Stimulated activated CD4-positive, alpha-beta T cell treated with anti-CD3 and anti-CD28 coated beads, Interleukin-4, amount 100 ng/mL, for 24 hours (primary cell): ENCODE measurements at regions not wholly inside any gene's neighbourhood (a gene's known extent, or its start where the extent isn't known, plus 50 kb on each side); places are given as distances from the start of the nearest gene placed in this dataset.
"Not testable (repeated sequence)": the region's sequence is repeated elsewhere in the genome, so short reads cannot be mapped to it uniquely, and the experiment has no call there.

Experiments
- DNase-seq: peaks from one replicate; pipeline ENCODE4 v3.0.0-alpha.2; 2020

DNA sequence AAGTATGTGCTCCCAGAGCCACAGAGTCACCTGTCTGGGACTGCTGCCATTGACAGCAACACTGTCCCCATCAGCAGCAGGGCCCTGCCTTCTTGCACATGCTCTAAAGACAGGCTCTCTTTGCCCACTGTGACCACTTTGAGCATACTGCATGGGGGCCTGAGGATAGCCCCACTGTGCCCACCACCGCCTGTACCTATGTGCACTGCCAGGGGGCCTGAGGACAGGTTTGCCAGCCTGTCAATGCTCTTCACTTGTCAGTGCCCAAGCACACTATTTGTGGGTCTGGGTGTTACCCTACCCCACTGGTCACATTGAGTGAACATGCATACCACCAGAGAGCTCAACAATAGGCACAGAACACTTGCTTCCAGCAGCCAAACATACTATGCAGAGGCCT is 1137.0 kb upstream of the FANCL start:
- no peak for DNase-seq

DNA sequence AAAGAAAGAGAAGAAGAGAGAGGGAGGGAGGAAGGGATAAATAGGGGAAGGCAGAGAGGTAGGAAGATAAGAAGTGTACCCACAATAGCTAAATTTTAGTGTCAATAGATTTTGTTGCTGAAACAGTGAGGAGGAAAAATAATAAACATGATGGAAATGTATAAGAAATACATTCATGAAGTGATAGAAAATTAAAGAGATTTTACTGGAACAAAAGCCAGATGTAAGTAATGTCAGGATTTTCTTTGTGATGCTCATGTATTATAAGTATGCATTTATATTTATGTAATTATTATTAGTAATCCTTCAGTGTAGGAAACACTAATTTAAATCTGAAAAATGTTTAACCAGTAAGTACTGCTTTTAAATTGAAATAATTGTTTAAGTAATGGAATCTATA is 1125.2 kb upstream of the FANCL start:
- DNase-seq, result no peak

DNA sequence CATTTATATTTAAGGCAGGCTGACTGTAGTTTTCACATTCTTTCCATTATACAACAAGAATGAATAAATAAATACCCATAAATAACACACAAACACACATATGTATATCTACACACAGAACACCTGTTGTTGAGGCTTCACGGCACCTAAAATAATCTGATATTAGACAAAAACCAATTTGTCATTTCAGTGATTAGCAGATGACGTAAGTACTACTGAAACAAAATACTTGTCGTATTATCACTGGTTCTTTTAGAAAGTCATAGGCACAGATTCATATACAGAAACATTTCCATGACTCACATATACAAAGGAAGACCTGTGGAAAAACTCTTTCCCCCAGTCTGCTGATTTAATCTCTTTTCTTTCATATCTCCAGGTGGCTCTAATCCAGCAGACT is 1113.4 kb upstream of the FANCL start:
- no peak for DNase-seq

DNA sequence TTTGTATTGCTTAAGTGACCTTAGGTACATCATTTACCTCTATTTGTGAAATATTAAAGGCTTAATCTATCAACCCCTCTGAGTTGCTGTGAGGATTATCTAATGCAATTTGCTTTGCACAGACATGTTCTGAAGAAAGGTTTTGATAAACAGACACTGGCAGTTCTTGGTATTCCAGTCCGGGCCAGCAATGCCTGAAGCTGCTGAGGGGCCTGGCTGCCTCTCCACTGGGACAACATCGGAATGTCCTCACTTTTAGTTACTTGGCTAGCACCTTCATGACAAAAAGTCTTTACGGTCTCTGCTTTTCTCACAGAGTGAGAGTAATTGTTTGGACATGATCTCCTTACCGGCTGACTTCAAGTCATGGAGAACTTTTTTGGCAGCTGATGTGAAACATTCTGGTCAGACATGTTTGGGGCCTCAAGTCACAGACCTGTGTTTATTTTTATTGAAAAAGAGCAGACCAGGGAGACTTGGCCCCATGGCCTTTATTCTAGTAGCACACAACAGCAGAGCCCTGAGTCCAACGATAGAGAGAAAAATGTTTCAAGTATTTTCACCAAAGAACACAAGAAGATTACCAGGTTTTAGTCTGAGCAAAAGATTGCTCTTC is 1112.3 kb upstream of the FANCL start:
- DNase-seq, result no peak

DNA sequence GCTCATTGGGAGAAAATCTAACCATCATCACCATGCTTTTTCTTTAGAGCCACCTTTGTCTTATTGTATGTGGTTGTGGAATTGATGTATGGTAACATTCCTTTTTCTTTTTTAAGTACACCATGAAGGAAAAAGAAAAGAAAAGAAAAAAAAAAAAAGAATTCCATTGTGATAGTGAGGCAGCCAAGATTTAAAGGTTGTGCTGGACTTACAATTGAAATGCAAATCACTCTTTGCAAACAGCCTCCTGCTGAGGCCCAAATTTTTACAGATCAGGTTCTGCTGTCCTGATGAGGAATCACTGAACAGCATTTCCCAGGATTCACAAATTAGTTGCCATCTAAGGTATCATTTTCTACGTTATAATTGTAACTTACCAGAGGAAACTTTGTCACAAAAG is 1101.0 kb upstream of the FANCL start:
- DNase-seq, result no peak

DNA sequence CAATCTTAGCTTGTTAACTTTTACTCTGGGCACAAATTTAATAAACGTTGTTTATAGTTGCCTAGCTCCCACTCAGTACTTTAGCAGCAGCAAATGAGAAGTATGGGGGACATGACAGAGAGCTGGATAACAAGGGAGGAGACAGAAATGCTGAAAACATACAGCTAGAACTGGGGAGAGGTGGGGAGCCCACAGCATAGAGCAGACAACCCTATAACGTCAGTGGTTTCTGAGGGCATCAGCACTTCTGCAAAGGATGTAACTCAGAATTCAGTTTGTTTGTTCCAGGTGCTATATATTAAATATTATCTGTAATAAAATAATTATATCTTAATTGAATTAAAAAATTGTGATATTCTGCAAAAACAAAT is 1098.7 kb upstream of the FANCL start:
- DNase-seq, result no peak

DNA sequence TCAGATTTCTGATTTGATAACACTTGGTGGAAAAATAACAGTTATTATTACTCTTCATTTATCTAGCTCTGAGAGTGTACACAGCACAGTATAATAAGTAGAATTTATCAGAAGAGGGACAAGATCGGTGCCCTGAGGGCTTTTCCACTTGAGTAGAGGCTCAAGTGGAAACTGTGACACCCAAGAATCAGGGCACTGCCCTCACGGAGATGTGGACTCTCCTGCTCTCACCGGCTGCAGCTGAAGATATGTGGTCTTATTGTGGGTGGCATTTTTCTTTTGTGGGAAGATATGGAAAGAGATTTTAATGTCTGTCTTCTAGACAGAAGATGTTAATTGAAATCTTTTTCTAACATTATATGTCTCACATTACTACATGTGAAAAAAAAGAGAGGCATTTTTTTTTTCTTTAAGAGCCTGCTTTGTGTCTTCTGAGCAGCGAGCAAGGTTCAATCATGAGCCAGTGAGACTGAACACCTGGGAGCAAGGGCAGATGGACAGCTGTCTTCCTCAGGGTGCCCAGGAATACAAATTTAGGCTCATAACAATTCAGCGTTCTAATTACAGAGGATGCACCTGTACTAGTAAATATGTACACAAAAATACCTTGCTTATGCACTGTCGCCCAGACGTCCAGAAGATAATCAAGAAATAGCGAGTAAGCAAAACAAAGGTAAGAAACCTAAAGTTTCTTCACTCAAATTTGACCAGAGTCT is 1098.2 kb upstream of the FANCL start:
- DNase-seq, result no peak

DNA sequence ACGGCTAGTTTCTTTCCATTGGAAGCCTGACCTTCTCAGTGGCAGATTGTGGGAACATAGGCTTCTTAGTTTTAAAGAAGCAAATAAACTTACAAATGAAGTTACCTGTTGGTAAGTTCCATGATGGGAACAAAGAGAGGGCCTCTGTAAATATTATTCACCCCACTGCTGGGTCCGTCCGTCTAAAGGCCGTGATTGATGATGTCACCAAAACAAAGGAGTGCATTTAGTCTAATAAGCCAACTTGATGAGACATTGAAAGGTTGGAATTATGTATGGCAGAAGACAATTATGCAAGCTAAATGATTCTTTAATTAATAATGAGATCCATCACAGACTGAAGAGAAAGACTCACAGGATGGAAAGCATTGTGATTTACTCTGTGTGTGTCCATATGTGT is 1091.9 kb upstream of the FANCL start:
- no peak for DNase-seq

DNA sequence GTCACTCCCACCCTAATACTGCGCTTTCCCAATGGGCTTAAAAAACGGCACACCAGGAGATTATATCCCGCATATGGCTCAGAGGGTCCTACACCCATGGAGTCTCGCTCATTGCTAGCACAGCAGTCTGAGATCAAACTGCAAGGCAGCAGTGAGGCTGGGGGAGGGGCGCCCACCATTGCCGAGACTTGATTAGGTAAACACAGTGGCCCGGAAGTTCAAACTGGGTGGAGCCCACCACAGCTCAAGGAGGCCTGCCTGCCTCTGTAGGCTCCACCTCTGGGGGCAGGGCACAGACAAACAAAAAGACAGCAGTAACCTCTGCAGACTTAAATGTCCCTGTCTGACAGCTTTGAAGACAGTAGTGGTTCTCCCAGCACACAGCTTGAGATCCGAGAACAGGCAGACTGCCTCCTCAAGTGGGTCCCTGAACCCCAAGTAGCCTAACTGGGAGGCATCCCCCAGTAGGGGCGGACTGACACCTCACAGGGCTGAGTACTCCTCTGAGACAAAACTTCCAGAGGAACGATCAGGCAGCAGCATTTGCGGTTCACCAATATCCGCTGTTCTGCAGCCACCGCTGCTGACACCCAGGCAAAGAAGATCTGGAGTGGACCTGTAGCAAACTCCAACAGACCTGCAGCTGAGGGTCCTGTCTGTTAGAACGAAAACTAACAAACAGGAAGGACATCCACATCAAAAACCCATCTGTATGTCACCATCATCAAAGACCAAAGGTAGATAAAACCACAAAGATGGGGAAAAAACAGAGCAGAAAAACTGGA is 1085.6 kb upstream of the FANCL start:
- DNase-seq, result not testable (repeated sequence)

DNA sequence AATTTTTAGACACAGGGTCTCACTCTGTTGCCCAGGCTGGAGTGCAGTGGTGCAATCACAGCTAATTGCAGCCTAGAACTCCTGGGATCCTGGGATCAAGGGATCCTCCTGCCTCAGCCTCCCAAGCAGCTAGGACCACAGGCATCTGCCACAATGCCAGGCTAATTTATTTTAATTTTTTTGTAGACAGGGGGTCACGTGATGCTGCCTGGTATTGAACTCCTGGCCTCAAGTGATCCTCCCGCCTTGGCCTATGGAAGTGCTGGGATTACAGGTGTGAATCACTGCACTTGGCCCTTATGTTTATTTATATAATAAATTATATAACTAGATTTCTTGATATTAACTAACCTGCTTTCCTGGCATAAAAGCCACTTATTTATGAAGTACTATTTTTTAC is 1081.7 kb upstream of the FANCL start:
- no peak for DNase-seq

DNA sequence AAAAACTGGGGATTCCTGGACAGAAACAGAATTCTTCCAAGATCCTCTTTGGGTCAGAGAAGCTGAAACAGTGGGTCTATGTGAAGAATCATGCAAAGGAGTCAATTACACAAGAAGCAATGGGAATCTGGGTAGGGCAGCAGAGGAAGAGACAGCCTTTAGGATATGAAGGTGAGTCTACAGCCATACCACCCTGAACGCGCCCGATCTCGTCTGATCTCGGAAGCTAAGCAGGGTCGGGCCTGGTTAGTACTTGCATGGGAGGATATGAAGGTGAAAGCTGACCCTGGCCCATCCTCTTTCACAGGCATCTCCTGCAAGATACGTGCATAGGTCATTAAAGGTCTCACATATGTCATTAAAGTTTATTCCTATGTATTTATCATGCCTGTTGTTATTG is 1080.9 kb upstream of the FANCL start:
- DNase-seq, result no peak

DNA sequence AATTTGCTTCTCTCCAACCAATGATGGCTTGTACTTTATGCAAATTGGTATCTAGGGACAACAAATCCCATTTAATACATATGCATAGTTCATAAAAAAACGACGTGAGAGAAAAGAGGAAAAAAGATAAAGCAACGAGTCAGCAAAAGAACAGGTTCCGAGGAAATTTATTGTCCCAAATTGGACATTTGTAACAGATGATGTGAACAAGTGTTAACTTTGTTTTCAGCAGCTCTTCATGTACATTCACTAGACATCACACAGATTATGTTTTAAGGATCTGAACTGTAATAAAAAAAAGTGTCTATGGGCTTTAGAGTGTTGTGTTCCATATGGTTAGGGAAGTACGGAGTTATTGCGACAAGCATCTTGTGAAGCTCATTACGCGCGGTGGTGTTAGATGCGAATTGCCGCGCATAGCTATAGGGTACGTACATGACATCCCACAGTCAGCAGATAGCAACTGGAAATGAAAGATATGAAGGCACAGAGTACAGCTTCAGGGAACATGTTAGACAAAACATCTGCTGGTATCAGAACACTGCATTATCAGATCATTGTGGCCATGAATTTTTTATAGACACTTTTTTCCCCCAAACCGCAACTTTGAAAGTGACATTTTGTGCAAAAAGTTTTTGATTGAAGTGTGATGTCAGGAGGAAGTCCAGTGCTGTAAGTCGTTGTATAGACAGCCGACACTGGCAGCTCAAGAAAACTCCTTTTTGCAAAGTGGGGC is 1073.1 kb upstream of the FANCL start:
- DNase-seq, result no peak

DNA sequence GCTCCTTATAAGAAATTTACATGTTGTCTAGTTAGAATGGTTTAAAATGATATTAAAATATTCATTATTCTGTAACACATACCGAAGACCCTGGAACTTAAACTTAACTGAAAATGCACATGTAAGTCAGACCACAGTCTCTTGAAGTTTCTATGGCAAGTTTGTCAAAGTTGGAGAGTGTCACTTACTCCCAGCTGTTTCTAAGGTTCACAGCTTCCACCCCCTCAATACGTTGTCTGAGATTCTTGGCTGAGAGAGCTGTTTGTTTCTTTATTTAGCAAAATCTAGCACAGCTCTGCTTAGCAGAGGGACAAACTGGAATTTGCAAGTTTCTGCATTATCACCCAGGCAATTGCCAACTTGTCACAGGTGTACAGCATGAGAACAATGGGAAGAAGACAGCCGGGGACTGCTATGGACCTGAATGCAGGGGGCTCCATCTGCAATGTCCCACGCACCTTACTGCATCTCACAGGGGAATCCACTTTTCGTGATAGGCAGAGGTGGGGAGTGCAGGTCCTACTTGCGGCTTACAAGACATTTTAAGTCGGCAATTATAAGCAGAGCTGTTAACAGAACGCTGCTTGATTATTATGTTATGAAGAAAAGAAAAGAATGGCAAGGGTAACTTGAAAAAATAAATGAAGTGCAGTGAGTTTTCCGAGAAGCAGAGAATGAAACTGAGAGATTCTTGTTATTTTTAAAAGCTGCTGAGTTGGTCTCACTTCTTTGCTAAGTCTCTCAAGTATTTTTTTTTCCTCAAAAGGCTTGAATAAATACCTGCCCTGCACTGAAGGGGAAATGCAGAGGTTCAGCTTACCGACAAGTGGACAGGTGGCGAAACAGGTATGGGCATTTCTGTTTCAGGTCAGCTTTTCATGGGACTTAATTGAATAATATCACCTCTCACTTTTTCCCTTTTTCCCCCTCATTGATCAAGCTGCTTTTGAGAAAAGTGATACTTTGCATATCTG is 1072.1 kb upstream of the FANCL start:
- no peak for DNase-seq

DNA sequence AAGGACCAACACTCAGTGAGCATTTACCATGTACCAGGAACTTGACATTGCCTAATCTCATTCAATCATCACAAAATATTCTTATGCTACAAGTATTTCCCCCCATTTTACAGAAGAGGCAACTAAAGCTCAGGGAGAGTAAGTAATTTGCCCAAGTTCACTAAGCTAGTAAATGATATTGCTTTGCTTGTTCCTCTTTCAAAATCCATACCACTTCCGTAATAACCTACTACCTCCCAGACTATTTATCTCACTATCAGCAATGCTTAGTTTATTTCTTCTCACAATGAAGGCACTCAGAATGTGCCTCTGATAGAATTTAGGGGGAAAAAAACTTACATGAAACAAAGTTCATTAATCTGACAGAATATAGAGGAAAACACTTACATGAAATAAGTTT is 1070.9 kb upstream of the FANCL start:
- no peak for DNase-seq

DNA sequence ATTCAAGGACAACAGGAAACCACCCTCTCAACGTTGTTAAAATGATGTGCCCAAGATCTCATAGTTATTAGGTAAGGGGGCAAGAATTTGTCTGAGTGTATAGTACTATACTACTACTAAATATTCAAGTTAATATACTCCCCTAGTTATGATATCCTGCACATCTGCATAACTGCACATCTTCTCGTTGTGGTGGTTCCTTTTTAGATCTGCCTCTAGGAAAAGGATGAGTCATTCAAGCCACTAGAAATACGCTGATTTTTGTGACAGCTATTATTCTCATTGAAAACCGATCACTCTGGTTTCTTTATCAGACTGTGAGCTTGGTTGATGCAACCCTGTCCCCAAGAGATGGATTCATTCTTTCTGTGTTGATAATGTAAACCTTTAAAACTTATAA is 1067.0 kb upstream of the FANCL start:
- DNase-seq, result no peak

DNA sequence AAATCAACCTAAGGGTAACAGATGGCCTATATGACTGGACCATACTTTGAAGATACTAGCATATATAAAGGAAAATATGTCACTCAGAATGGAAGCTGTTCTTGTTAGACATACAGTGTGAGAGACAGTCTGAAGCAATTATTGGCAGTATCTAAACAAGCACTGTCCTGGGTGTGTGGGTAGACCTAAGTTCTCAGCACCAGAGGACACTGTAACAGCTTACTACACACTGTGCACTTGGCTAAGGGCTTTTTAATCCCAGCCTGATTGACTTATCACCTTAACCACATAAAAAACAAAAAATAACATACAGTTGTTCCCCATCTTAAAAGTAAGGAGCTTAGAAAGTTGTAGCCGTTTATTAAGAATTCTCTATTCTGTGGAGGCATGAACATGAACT is 1066.1 kb upstream of the FANCL start:
- no peak for DNase-seq

DNA sequence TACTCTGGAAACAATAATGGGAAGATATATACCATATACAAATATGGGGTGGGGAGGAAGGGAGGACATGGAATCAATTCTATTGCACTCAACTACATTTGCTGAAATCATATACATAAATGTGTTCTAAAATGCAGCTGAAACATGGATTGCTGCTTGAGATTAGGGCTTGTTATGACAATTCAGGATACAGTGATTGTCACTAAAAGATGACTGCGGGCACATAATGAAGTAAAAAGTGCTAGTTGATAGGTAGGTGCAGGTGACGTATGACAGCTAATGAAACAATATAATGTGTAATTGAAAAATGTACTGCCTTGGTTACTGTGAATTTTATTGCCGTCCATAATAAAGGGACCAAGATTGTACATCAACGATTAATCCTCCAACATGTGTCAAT is 1062.1 kb upstream of the FANCL start:
- DNase-seq, result no peak

DNA sequence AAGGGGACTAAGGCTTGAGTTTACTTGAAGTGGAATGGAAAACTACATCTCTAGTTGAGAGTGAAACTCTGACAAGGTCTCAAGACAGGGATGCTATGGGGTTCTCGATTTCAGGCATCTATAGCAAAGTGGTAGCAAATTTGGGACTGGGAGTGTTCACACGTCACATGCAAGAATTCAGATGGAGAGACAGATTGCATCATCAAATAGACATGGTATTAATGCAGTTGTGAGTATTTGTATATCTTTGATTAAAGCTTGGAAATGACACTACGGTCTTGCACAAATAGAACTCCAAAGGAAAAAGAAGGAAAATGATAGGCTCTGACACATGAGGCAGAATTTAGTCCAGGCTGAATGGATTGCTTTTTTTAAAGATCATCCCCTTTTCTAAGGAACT is 1061.6 kb upstream of the FANCL start:
- no peak for DNase-seq

DNA sequence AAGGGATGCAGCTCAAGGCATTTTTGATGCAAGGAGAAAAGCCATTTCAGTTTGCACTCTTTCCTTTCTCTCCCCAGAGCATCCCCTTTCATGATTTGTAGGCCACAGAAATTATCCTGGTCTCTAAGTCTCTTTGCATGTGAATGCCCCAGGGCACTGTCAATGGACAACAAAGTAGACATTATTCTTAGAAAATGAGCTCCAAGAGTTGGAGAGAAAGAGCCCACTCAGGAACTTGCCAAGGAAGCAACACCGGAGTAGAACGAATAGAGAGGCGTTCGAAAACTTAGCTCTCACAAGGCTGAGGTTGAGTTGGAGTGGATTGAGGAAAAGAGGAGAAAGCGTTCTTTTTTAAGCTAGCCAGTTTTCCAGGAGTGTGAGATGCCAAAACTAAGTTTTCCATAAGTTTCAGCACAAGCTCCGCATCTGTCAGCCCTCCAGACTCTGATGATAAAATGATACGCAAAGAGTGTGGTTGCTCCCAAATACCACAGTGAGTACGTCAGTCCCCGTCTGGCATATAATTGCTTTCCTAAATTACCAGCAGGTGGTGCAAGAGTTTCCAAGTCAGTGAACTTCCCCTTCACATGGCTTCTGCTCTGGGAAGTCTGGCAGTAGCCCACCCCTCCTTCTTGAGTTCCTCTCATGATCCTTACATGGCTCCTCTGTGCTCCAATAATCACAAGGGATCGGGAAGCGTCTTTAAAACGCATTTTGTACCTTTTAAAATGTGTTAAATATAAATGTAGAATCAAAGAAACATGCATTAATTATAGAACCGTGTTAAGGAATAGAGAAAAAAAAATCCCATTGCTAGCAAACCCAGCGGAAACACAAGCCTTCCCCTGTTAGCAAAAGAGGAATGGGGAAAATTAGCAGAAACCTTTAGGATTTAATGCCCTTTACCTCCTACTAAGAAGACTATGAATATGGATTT is 1060.6 kb upstream of the FANCL start:
- no peak for DNase-seq

DNA sequence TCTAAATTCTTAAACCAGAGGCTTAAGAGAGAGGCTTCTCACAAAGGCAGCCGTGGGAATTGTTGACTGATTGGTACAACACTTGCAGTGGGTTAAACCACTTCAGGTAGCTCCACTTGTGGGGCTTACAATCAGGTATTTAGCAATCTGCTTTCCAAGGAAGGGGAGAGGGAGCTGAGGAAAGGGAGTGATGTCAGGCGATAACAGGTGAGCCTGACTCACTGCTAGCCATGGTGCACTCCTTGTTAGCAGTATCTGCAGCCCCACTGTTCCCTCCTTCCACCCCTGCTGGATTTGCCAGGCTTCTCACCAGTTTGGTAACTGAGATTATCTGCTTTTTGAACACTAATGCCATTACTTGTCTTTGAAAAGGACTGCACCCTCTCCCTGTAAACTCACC is 1056.7 kb upstream of the FANCL start:
- no peak for DNase-seq

DNA sequence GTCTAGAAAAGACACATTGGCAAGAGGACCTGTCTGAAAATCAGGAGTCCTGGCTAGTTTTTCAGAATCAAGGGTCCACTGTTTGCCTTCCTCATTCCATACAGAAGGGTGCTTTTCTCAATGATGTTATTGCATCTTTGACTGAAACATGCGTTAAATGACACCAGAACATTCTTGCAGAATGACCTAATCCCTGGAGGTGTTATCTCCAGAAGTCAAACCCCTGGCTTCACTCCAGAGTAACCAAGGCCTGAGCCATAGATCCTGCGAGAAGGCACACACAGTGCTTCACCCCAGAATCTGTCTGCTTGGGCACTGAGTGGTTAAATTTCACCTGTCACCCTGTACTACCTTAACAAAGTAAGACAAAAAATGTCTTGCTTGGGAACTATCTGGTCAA is 1055.2 kb upstream of the FANCL start:
- DNase-seq, result no peak
